Peyer's patch (tissue), 4 donors: ENCODE measurements at regions not wholly inside any gene's neighbourhood (a gene's known extent, or its start where the extent isn't known, plus 50 kb on each side); places are given as distances from the start of the nearest gene placed in this dataset.

Experiments
- DNase-seq, 3 donors: peaks; one replicate each; pipeline ENCODE4 v3.0.0-alpha.2; 2017 to 2019
- H3K27ac ChIP-seq, 4 donors: fragments of 200-600 bp; sonication (generic); one replicate each; pipeline ENCODE4 v1.5.1; 2016 to 2019
- H3K27me3 ChIP-seq, 2 donors: fragments of 200-600 bp; sonication (generic); one replicate each; pipeline ENCODE4 v1.5.1; 2019
- H3K36me3 ChIP-seq, 3 donors: fragments of 200-600 bp; sonication (generic); one replicate each; pipeline ENCODE4 v1.5.1; 2016 to 2019
- H3K4me1 ChIP-seq, 4 donors: fragments of 200-600 bp; sonication (generic); one replicate each; pipeline ENCODE4 v1.5.1; 2016 to 2019
- H3K4me3 ChIP-seq, 4 donors: fragments of 200-600 bp; sonication (generic); 1 replicate in 3 of 4; 2 replicates in 1 of 4; pipeline ENCODE4 v1.5.1; 2016 to 2019; ENCODE audit warnings: mild to moderate bottlenecking in 1 of 4
- H3K9me3 ChIP-seq, 4 donors: fragments of 200-600 bp; sonication (generic); one replicate each; pipeline ENCODE4 v1.5.1; 2016 to 2019; ENCODE audit warnings: mild to moderate bottlenecking in 1 of 4
- CTCF ChIP-seq, 6 experiments: fragments of 450-650 bp in 4 of 6; fragments of 200-600 bp in 2 of 6; sonication (generic) in 1 of 6; IDR thresholded peaks; one replicate each; pipeline ENCODE4 v1.5.1; 2017 to 2019; ENCODE audit warnings: antibody characterized with exemption in 6 of 6, mild to moderate bottlenecking in 3 of 6, moderate library complexity in 1 of 6
- POLR2A ChIP-seq, 2 donors: fragments of 450-650 bp; IDR thresholded peaks; one replicate each; pipeline ENCODE4 v1.5.1; 2017; ENCODE audit warnings: antibody characterized with exemption in 2 of 2, mild to moderate bottlenecking in 2 of 2, moderate library complexity in 2 of 2

GRCh38 chrX:150012647-150013381 is 74.5 kb upstream of the EOLA2 start:
- TF ChIP-seq CTCF (IDR thresholded peaks at IDR 0.05) = no peak
- TF ChIP-seq POLR2A (IDR thresholded peaks at IDR 0.05) = no peak
- DNase-seq = no peak
- no peaks in the 10 kb centered on the region for H3K4me1 ChIP-seq

GRCh38 chrX:150014525-150014924 is 76.2 kb upstream of the EOLA2 start:
- H3K9me3 ChIP-seq = no peaks in the 10 kb centered on the region
- no peak overlapping the region for H3K27ac ChIP-seq
- no peaks in the 10 kb centered on the region for H3K4me1 ChIP-seq
- no peak for TF ChIP-seq POLR2A (IDR thresholded peaks at IDR 0.05)
- TF ChIP-seq CTCF (IDR thresholded peaks at IDR 0.05) = no peak
- H3K36me3 ChIP-seq = no peaks in the 10 kb centered on the region
- H3K4me3 ChIP-seq = no peak overlapping the region
- no peaks in the 10 kb centered on the region for H3K27me3 ChIP-seq
- no peak for DNase-seq

More at GRCh38 chrX:150012647-150013381, 74.5 kb upstream of the EOLA2 start:
- H3K36me3 ChIP-seq = no peaks in the 10 kb centered on the region
- H3K27ac ChIP-seq = no peak overlapping the region
- H3K4me3 ChIP-seq = no peak overlapping the region
- H3K27me3 ChIP-seq = no peaks in the 10 kb centered on the region
- no peaks in the 10 kb centered on the region for H3K9me3 ChIP-seq

GRCh38 chrX:150017868-150018267 is 79.6 kb upstream of the EOLA2 start:
- no peaks in the 10 kb centered on the region for H3K9me3 ChIP-seq
- no peaks in the 10 kb centered on the region for H3K27me3 ChIP-seq
- DNase-seq = no peak
- H3K27ac ChIP-seq = no peak overlapping the region
- H3K4me3 ChIP-seq = no peak overlapping the region
- TF ChIP-seq CTCF (IDR thresholded peaks at IDR 0.05) = no peak
- TF ChIP-seq POLR2A (IDR thresholded peaks at IDR 0.05) = no peak
- no peaks in the 10 kb centered on the region for H3K36me3 ChIP-seq
- H3K4me1 ChIP-seq = no peaks in the 10 kb centered on the region

- TF ChIP-seq CTCF (IDR thresholded peaks at IDR 0.05) = no peak
- no peaks in the 10 kb centered on the region for H3K4me1 ChIP-seq
- no peak overlapping the region for H3K27ac ChIP-seq
- H3K9me3 ChIP-seq = no peaks in the 10 kb centered on the region
- H3K4me3 ChIP-seq = no peak overlapping the region
- H3K36me3 ChIP-seq = no peaks in the 10 kb centered on the region
- H3K27me3 ChIP-seq = no peaks in the 10 kb centered on the region
- DNase-seq = no peak
These were observed 80.7 kb upstream of the EOLA2 start for GRCh38 chrX:150018931-150019361.

GRCh38 chrX:150028692-150029091 is 90.4 kb upstream of the EOLA2 start:
- no peak for TF ChIP-seq POLR2A (IDR thresholded peaks at IDR 0.05)
- TF ChIP-seq CTCF (IDR thresholded peaks at IDR 0.05) = no peak
- Histone ChIP-seq H3K9me3 (no peaks in the 10 kb centered on the region), H3K36me3 (no peaks in the 10 kb centered on the region), H3K4me1 (no peaks in the 10 kb centered on the region), H3K27ac (no peak overlapping the region), H3K27me3 (no peaks in the 10 kb centered on the region), H3K4me3 (no peak overlapping the region)
- no peak for DNase-seq
